NCI-H748 treated with DMSO at 0.1 percent for 48 hours (cell line): ENCODE measurements at regions not wholly inside any gene's neighbourhood (a gene's known extent, or its start where the extent isn't known, plus 50 kb on each side); places are given as distances from the start of the nearest gene placed in this dataset.

Source experiments
- DNase-seq: peaks from one replicate; lab custom pipeline; 2025; lab: John Stamatoyannopoulos, UW

DNA sequence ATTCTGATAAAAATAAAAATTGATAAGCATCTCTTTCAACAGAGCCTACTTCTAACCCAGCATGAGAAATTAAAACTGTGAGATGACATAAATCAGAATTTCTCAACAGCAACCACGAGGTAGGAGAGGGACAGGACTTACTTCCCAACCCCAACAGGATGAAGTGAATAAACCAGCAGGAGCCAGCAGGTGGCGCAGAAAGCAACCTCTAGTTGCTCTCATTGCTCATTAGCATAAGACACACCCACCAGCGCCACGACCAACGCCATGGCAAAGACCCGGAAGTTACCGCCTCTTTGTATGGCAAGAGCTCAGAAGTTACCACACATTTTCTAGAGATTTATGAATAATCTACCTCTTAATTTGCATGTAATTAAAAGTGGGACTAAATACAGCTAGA lies 189.4 kb upstream of the CDH8 start:
- DNase-seq: peak; percentile 36

- no peak for DNase-seq
Observed at GRCh38 chr16:62224646-62225209, 188.5 kb upstream of the CDH8 start.

- DNase-seq: no peak
Observed at GRCh38 chr16:62216837-62217236, 180.6 kb upstream of the CDH8 start.

- DNase-seq: no peak
Observed at GRCh38 chr16:62213763-62214162, 177.5 kb upstream of the CDH8 start.

DNA sequence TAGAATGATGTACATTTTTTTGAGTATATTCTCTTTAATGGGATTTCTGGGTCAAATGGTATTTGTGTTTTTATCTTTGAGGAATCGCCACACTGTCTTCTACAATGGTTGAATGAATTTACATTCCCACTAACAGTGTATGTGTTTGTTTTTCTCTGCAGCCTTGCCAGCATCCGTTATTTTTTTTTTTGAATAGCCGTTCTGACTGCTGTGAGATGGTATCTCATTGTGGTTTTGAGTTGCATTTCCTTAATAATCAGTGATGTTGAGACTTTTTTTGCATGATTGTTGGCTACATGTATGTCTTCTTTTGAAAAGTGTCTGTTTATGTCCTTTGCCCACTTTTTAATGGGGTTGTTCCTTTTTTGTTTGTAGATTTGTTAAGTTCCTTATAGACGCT lies 172.7 kb upstream of the CDH8 start:
- no peak for DNase-seq

GRCh38 chr16:62205459-62205858 lies 169.2 kb upstream of the CDH8 start:
- no peak for DNase-seq

DNA sequence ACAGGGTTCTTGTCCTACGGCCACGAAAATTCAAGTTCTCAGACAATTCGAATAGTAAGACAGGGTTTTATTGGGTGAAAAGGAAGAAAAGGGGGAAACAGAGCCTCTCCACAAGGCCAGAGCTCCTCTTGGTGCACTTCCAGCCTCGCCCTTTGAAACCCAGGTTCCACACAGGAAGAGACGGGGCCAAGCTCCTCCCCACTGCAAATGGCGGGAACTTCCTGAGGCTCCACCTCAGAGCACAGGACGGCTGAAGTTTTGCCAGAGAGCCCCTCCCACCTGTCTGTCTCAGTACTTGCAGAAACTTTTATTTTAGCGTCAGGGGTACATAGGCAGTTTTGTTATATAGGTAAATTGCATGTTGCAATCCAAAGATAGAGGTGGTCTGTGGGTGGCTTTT lies 165.7 kb upstream of the CDH8 start:
- no peak for DNase-seq

- DNase-seq: no peak
Observed at GRCh38 chr16:62194828-62195227, 158.6 kb upstream of the CDH8 start.

DNA sequence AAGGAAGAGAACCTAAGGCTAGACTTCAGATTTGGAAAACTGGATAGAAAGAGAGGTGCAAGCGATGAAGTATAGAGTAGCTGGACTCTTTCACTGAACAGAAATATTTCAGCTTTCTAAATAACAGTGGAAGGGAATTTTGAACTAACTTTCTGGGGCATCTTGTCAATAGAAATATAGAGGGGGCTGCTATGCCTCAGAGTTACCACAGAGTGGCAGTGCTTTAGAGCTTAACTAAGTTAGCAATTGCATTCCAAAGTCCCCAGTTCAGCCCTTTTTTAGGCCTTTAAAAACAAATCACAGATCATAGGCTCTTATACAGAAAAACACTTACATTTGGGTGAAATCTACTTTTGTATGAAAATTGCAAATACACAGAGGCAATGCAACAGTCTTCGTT lies 154.2 kb upstream of the CDH8 start:
- peak; percentile 4 for DNase-seq

- no peak for DNase-seq
Observed at GRCh38 chr16:62177351-62178203, 141.3 kb upstream of the CDH8 start.

GRCh38 chr16:62170642-62171041 lies 134.4 kb upstream of the CDH8 start:
- DNase-seq: no peak

GRCh38 chr16:62167551-62167950 lies 131.3 kb upstream of the CDH8 start:
- DNase-seq: no peak

DNA sequence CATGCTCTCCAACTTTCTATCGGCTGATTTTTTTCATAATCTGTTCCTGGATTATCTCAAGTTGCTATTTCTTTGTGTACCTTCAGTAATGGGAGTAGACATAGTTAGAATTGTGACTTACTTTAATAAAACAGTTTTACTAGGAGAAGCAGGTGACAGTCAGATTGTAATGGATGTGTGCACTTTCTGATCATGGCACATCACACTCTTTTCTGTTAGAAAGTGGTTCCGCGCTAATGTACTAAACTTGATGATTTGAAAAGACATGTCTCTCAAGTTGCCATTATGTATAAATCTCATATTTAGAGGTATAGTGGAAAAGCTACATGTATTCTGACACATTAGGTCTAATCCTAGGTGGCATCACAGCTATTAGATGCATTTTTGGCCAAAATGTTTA lies 121.3 kb upstream of the CDH8 start:
- no peak for DNase-seq

- no peak for DNase-seq
Observed at GRCh38 chr16:62156971-62157370, 120.7 kb upstream of the CDH8 start.

DNA sequence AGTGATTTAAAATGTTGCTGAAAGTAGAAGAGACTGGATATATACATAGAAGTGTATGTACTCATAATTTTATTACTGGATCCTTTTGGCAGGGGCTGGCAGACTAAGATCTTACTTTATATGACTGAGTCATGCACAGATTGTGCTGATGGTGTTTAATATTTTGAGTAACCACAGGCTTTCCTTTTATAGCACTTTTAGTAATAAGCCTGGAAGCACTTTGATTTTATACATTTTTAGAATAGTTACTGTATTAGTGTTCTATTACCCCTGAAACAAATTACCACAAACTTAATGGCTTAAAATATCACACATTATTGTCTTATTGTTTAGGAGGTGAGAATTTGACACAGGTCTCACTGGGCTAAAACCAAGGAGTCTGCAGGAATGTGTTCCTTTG lies 113.4 kb upstream of the CDH8 start:
- DNase-seq: no peak

DNA sequence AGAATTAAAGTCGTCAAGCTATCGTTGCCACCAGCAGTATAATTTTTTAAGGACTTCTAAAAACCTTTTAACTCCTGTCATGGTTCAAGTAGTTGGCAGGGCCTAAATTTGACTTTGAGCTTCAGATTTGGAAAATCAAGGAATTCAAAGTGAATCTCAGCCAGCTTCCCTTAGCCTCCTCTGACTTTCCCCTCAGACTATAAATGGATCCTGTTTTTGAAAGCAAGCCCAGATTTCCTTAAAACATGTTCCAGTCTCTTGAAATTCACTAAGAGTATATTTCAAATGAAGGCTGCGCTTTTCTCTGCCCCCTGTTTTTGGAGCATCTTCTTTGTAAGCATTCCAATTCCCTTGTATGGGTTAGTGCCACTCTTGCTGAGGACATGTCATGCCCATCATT lies 101.8 kb upstream of the CDH8 start:
- no peak for DNase-seq

GRCh38 chr16:62135911-62136310 lies 99.7 kb upstream of the CDH8 start:
- DNase-seq: no peak

GRCh38 chr16:62135446-62135845 lies 99.2 kb upstream of the CDH8 start:
- DNase-seq: no peak

DNA sequence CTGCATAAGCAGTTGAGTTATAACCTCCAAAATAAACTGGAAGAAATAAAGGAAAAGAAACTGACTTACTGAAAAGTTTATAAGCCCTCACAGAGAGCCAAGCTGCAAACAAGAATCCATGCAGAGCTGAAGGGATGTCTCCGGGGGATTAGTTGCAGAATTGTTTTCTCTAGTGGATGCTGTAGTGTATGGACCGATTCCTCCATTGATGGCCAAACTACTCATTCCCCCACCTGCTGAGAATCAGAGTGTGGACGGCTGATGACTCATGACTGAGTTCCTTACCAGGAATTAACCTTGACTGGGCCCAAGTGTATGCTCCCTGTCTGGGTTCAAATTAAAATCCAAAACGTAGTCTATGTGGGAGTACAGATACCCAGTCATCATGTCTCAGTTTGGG lies 93.9 kb upstream of the CDH8 start:
- no peak for DNase-seq

DNA sequence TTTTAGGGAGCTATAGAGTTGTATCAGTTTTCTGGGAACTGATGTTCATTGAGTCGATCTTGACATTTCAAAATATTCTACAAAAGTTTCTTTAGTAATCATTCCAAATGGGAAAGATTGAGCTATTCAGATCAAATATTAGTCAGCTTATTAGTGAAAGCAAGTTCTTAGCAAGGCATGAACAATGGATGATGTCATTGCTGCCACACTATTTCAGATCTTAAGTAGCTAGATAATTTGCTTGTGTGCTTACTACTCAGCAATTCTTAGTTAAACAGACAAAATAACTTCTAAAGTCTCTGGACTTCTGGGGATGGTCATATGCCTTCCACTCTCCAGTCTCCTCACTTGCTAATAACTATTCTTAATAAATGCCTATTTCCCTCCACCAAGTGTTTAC lies 69.0 kb upstream of the CDH8 start:
- DNase-seq: no peak

GRCh38 chr16:62102588-62102987 lies 66.3 kb upstream of the CDH8 start:
- DNase-seq: no peak

DNA sequence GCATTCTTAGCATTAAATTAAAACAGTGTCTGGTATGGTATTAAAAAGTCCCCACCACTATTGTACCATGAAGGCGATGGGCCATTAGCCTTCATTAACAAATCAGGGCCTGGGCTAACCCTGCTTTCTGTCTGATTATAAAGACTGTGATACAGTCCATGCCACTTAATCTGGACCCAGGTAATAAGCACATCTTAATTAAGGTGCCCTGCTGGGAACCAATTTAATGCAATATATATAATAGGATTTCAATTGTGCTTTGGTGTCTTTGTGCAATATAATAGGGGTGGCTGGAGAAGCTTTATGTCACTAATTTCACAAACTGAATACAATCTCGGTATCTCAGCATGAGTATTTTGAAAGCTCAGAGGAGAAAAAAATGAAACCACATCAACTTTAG lies 64.4 kb upstream of the CDH8 start:
- peak; percentile 78 for DNase-seq

DNA sequence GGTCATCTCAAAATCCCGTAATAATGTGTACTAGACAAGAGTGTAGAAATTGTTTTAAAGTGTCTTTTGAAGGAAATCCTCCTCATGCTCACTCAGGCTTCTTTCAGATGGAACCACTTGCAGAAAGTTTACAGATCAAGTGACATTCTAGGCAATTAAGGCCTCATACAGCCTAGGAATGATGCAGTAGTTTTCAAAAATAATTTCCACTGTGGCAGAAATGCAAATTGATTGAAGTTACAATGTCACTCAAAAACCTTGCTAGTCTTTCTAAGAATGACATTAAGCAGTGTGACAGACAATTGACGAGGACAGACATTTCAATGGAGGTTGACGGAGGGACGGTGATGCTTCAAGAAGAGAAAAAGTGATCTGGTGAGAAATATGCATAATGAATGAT lies 53.5 kb upstream of the CDH8 start:
- DNase-seq: no peak
